Hepatocyte (in vitro differentiated cells): ENCODE measurements at regions not wholly inside any gene's neighbourhood (a gene's known extent, or its start where the extent isn't known, plus 50 kb on each side); places are given as distances from the start of the nearest gene placed in this dataset.

Experiments
- CTCF ChIP-seq: fragments of 200-600 bp; sonication (generic); IDR thresholded peaks from 2 replicates; pipeline ENCODE4 v1.5.1; 2016; ENCODE audit warnings: antibody characterized with exemption, mild to moderate bottlenecking; ENCODE audit not compliant: poor library complexity
- EZH2 ChIP-seq: fragments of 200-600 bp; sonication (generic); IDR thresholded peaks from 2 replicates; pipeline ENCODE4 v1.6.1; 2016; ENCODE audit warnings: antibody characterized with exemption, mild to moderate bottlenecking, borderline replicate concordance

GRCh38 chr14:101010835-101011234 is 107.3 kb upstream of the RTL1 start:
- TF ChIP-seq EZH2 (no peak), CTCF (no peak)
